ENCODE measurements at regions not wholly inside any gene's neighbourhood (a gene's known extent, or its start where the extent isn't known, plus 50 kb on each side); places are given as distances from the start of the nearest gene placed in this dataset.

DNA sequence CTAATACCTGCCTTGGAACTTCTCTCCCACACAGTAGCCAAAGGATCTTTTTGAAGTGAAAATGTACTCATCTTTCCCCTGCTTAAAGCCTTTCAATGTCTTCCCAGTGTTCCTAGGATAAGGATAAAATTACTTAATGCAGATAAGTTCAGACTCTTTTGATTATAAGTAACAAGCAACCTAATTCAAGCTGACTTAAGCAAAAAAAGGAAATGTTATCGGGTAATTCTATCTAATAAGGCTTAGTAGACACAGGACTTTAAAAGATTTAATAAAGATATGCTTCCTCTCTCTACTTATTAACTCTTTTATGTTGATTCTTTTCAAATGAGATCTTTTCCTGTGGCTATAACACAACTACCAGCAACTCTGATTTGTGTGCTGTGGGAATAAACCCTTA is 284.2 kb downstream of the OXSM start:
- no peaks in the 10 kb centered on the region for H3K36me3 ChIP-seq (ENCODE audit: control insufficient read depth, insufficient read depth, low read length)
- no peak overlapping the region for H3K4me3 ChIP-seq (ENCODE audit: low read depth, low read length)
- no peak for DNase-seq (ENCODE audit: low read depth)
- H3K27me3 ChIP-seq (ENCODE audit: control insufficient read depth, insufficient read depth, low read length), result no peaks in the 10 kb centered on the region
- no peak for TF ChIP-seq CTCF (IDR thresholded peaks at IDR 0.05; ENCODE audit: insufficient read depth, low read length, poor library complexity, severe bottlenecking)

- Histone ChIP-seq H3K4me3 (ENCODE audit: low read depth, low read length) (no peak overlapping the region), H3K36me3 (ENCODE audit: control insufficient read depth, insufficient read depth, low read length) (no peaks in the 10 kb centered on the region), H3K27me3 (ENCODE audit: control insufficient read depth, insufficient read depth, low read length) (no peaks in the 10 kb centered on the region)
- DNase-seq (ENCODE audit: low read depth), result no peak
- TF ChIP-seq CTCF (IDR thresholded peaks at IDR 0.05; ENCODE audit: insufficient read depth, low read length, poor library complexity, severe bottlenecking), result no peak
Measured at GRCh38 chr3:26078539-26078938, 288.6 kb downstream of the OXSM start.

DNA sequence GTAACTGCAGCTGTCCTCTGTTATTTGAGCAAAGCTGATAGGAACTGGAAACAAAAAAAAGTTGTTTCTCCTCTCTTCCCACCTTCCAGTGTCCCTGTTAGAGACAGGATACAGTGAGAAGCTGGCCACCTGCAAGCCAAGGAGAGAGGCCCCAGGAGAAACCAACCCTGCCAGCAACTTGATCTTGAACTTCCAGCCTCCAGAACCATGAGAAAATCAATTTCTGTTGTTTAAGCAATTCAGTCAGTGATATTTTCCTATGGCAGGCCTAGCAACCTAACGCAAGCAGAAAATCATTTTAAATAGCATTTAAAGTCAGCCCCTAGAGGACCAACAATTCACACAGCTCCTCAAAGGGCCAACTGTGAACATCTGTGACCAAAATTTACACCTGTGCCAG is 291.3 kb downstream of the OXSM start:
- Histone ChIP-seq H3K27me3 (ENCODE audit: control insufficient read depth, insufficient read depth, low read length) (no peaks in the 10 kb centered on the region), H3K4me3 (ENCODE audit: low read depth, low read length) (no peak overlapping the region), H3K36me3 (ENCODE audit: control insufficient read depth, insufficient read depth, low read length) (no peaks in the 10 kb centered on the region)
- DNase-seq (ENCODE audit: low read depth), result no peak
- TF ChIP-seq CTCF (IDR thresholded peaks at IDR 0.05; ENCODE audit: insufficient read depth, low read length, poor library complexity, severe bottlenecking), result no peak

DNA sequence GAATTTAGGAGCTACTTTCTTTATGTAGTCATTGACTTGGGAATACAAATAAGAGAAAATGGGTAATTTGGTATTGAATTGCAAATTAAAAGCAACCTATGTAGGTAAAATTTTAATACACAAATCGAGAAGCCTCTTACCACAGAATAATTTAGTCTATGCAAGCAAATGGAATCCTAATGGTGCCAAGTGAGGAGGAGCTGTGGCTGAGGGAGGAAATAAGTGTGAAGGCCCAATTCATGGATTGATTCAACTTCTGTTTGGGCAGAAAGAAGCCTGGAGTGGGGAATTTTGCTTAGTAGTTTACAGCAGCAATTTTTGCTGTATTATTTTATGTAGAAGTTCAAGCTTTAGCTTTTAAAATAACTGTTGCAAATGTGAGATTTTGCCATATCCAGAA is 291.9 kb downstream of the OXSM start:
- no peak for DNase-seq (ENCODE audit: low read depth)
- TF ChIP-seq CTCF (IDR thresholded peaks at IDR 0.05; ENCODE audit: insufficient read depth, low read length, poor library complexity, severe bottlenecking), result no peak
- H3K27me3 ChIP-seq (ENCODE audit: control insufficient read depth, insufficient read depth, low read length), result no peaks in the 10 kb centered on the region
- no peak overlapping the region for H3K4me3 ChIP-seq (ENCODE audit: low read depth, low read length)
- no peaks in the 10 kb centered on the region for H3K36me3 ChIP-seq (ENCODE audit: control insufficient read depth, insufficient read depth, low read length)

DNA sequence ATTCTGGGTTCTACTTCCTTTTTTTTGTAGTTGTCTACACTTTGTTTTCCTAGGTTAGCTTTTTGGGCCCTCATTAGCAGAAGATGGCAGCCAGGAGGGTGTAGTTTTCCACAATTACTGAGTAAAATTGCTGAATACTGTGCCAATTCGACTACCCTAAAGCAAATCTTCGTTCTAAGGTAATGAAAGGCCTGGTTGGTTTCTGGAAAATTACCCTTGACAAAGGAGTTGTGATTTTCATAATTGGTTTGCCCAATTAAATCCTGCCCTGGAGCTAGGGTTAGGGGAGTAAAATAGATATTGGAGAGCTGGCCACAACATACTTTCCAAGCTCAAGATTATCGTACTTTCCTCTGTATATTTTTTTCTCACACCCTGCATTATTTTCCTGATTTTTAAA is 293.0 kb downstream of the OXSM start:
- no peak overlapping the region for H3K4me3 ChIP-seq (ENCODE audit: low read depth, low read length)
- no peaks in the 10 kb centered on the region for H3K27me3 ChIP-seq (ENCODE audit: control insufficient read depth, insufficient read depth, low read length)
- H3K36me3 ChIP-seq (ENCODE audit: control insufficient read depth, insufficient read depth, low read length), result no peaks in the 10 kb centered on the region
- no peak for TF ChIP-seq CTCF (IDR thresholded peaks at IDR 0.05; ENCODE audit: insufficient read depth, low read length, poor library complexity, severe bottlenecking)
- DNase-seq (ENCODE audit: low read depth), result no peak

DNA sequence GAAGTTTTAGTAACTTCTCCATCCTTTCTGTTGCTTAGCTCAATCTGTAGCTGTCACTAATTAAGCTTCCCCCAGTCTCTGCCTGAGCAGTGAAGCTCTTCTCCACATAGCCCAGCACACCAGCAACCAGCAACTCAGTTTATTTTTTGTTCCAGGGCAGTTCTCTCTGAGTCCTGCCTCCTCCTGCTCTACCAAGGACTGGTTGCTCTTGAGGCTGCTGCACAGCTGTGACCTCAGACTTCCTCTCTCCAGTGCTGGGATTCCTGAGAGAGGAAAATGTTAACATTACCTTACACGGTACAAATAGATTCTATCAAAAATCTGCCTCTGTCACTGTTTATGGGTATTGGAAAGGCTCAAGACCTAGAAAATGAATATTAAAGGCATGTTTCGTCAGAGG is 294.7 kb downstream of the OXSM start:
- TF ChIP-seq CTCF (IDR thresholded peaks at IDR 0.05; ENCODE audit: insufficient read depth, low read length, poor library complexity, severe bottlenecking), result no peak
- Histone ChIP-seq H3K36me3 (ENCODE audit: control insufficient read depth, insufficient read depth, low read length) (no peaks in the 10 kb centered on the region), H3K27me3 (ENCODE audit: control insufficient read depth, insufficient read depth, low read length) (no peaks in the 10 kb centered on the region), H3K4me3 (ENCODE audit: low read depth, low read length) (no peak overlapping the region)
- no peak for DNase-seq (ENCODE audit: low read depth)
